ENCODE measurements at regions not wholly inside any gene's neighbourhood (a gene's known extent, or its start where the extent isn't known, plus 50 kb on each side); places are given as distances from the start of the nearest gene placed in this dataset.

GRCh38 chr5:103450333-103451061 is 112.1 kb downstream of the NUDT12 start:
- TF ChIP-seq POLR2A (IDR thresholded peaks at IDR 0.05; ENCODE audit: low read length), result no peak
- no peak for TF ChIP-seq GATA1 (IDR thresholded peaks at IDR 0.05; ENCODE audit: low read depth, low read length)
